ENCODE measurements at regions not wholly inside any gene's neighbourhood (a gene's known extent, or its start where the extent isn't known, plus 50 kb on each side); places are given as distances from the start of the nearest gene placed in this dataset.

DNA sequence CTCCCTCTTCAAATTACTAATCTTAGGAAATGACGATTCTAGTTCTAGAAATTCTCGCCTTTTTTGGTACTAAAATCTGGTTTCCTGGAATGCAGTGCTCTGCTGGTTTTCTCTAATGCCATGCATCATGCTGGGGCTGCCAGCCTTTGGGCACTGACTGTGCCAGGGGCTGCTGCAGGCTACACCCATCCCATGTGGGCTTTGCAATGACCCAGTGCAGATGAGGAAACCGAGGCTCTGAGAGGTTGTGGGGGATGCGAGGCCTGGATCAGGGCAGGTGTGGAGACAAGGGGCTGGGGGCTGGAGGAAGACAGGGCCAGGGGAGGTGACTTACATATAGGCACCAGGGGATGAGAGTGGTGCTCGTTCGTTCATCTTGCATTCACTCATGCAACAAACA lies 95.3 kb downstream of the HMX1 start:
- H3K4me3 ChIP-seq (ENCODE audit: control insufficient read depth in 2 of 3, extremely low read depth in 1 of 3, insufficient read depth in 2 of 3, low read depth in 1 of 3, low read length in 3 of 3) = no peak overlapping the region
- FAIRE-seq = no peak
- no peak overlapping the region for H3K4me2 ChIP-seq (ENCODE audit: control insufficient read depth, extremely low read depth, insufficient read depth, low read depth, low read length)
- no peak overlapping the region for H3K27ac ChIP-seq (ENCODE audit: control insufficient read depth, insufficient read depth, low read length)
- DNase-seq (ENCODE audit: low read depth, low spot score) = no peak
- no peaks in the 10 kb centered on the region for H4K20me1 ChIP-seq (ENCODE audit: control insufficient read depth, extremely low read depth, insufficient read depth, low read length)
- H3K9ac ChIP-seq (ENCODE audit: control insufficient read depth, extremely low read depth, insufficient read depth, low read length) = no peak overlapping the region
- dilution Hi-C loops (cut with MboI; ENCODE audit: extremely low pct_ligation_motif_present, low sequenced_read_pairs) = no loop called here
- no peaks in the 10 kb centered on the region for H3K27me3 ChIP-seq (ENCODE audit: control insufficient read depth, extremely low read depth, insufficient read depth, low read length)
- no peaks in the 10 kb centered on the region for H3K79me2 ChIP-seq (ENCODE audit: control insufficient read depth, insufficient read depth, low read length)
- H3K36me3 ChIP-seq (ENCODE audit: control insufficient read depth in 2 of 2, extremely low read depth in 1 of 2, insufficient read depth in 2 of 2, low read length in 2 of 2) = no peaks in the 10 kb centered on the region
- no peak for TF ChIP-seq CTCF (optimal IDR thresholded peaks at IDR 0.05 in 1 of 3, IDR thresholded peaks at IDR 0.05 in 1 of 3, conservative IDR thresholded peaks at IDR 0.05 in 1 of 3; ENCODE audit: extremely low read depth in 1 of 3, insufficient read depth in 2 of 3, low read length in 3 of 3)
- H3K4me1 ChIP-seq (ENCODE audit: control insufficient read depth, extremely low read depth, insufficient read depth, low read length) = no peaks in the 10 kb centered on the region
- H3K9me3 ChIP-seq (ENCODE audit: control insufficient read depth, low read depth, low read length) = peaks cover 2% of the 10 kb centered on the region
- H2AFZ ChIP-seq (ENCODE audit: control insufficient read depth, low read length) = no peak overlapping the region
- no peaks in the 10 kb centered on the region for H3K9me1 ChIP-seq (ENCODE audit: control insufficient read depth, extremely low read depth, insufficient read depth, low read length)

- TF ChIP-seq CTCF (optimal IDR thresholded peaks at IDR 0.05 in 1 of 3, IDR thresholded peaks at IDR 0.05 in 1 of 3, conservative IDR thresholded peaks at IDR 0.05 in 1 of 3; ENCODE audit: extremely low read depth in 1 of 3, insufficient read depth in 2 of 3, low read length in 3 of 3) (no peak), EZH2 (IDR thresholded peaks at IDR 0.05; ENCODE audit: low read length) (no peak)
- FAIRE-seq = no peak
- no peak overlapping the region for H3K4me3 ChIP-seq (ENCODE audit: control insufficient read depth in 2 of 3, extremely low read depth in 1 of 3, insufficient read depth in 2 of 3, low read depth in 1 of 3, low read length in 3 of 3)
- no peak for DNase-seq (ENCODE audit: low read depth, low spot score)
- no peaks in the 10 kb centered on the region for H3K9me1 ChIP-seq (ENCODE audit: control insufficient read depth, extremely low read depth, insufficient read depth, low read length)
- H2AFZ ChIP-seq (ENCODE audit: control insufficient read depth, low read length) = no peak overlapping the region
- no peaks in the 10 kb centered on the region for H3K79me2 ChIP-seq (ENCODE audit: control insufficient read depth, insufficient read depth, low read length)
- no peaks in the 10 kb centered on the region for H3K27me3 ChIP-seq (ENCODE audit: control insufficient read depth, extremely low read depth, insufficient read depth, low read length)
- peaks cover 2% of the 10 kb centered on the region for H3K9me3 ChIP-seq (ENCODE audit: control insufficient read depth, low read depth, low read length)
- H3K4me1 ChIP-seq (ENCODE audit: control insufficient read depth, extremely low read depth, insufficient read depth, low read length) = no peaks in the 10 kb centered on the region
- no peak overlapping the region for H3K9ac ChIP-seq (ENCODE audit: control insufficient read depth, extremely low read depth, insufficient read depth, low read length)
- dilution Hi-C loops (cut with MboI; ENCODE audit: extremely low pct_ligation_motif_present, low sequenced_read_pairs) = no loop called here
- H3K36me3 ChIP-seq (ENCODE audit: control insufficient read depth in 2 of 2, extremely low read depth in 1 of 2, insufficient read depth in 2 of 2, low read length in 2 of 2) = no peaks in the 10 kb centered on the region
- no peaks in the 10 kb centered on the region for H4K20me1 ChIP-seq (ENCODE audit: control insufficient read depth, extremely low read depth, insufficient read depth, low read length)
- no peak overlapping the region for H3K4me2 ChIP-seq (ENCODE audit: control insufficient read depth, extremely low read depth, insufficient read depth, low read depth, low read length)
- no peak overlapping the region for H3K27ac ChIP-seq (ENCODE audit: control insufficient read depth, insufficient read depth, low read length)
Measured at GRCh38 chr4:8775751-8776355, 95.8 kb downstream of the HMX1 start.
